ENCODE measurements at regions not wholly inside any gene's neighbourhood (a gene's known extent, or its start where the extent isn't known, plus 50 kb on each side); places are given as distances from the start of the nearest gene placed in this dataset.
"Not testable (repeated sequence)": the region's sequence is repeated elsewhere in the genome, so short reads cannot be mapped to it uniquely, and the experiment has no call there.

GRCh38 chr5:156164306-156164705 lies 162.7 kb upstream of the SGCD start:
- no peak for DNase-seq

GRCh38 chr5:156169495-156169894 lies 157.5 kb upstream of the SGCD start:
- DNase-seq, result no peak

GRCh38 chr5:156170351-156170961 lies 156.5 kb upstream of the SGCD start:
- DNase-seq, result no peak

GRCh38 chr5:156174225-156174624 lies 152.7 kb upstream of the SGCD start:
- DNase-seq, result no peak

GRCh38 chr5:156178117-156178516 lies 148.8 kb upstream of the SGCD start:
- DNase-seq, result no peak

- no peak for DNase-seq
These were observed 145.3 kb upstream of the SGCD start for GRCh38 chr5:156181656-156182055.

GRCh38 chr5:156182174-156182967 lies 144.6 kb upstream of the SGCD start:
- DNase-seq, result no peak

- DNase-seq, result no peak
These were observed 140.2 kb upstream of the SGCD start for GRCh38 chr5:156186760-156187159.

GRCh38 chr5:156188016-156188415 lies 138.9 kb upstream of the SGCD start:
- no peak for DNase-seq

- DNase-seq, result no peak
These were observed 137.3 kb upstream of the SGCD start for GRCh38 chr5:156189628-156190027.

- no peak for DNase-seq
These were observed 135.4 kb upstream of the SGCD start for GRCh38 chr5:156191547-156191946.

- DNase-seq, result no peak
These were observed 129.8 kb upstream of the SGCD start for GRCh38 chr5:156197042-156197635.

- no peak for DNase-seq
These were observed 127.9 kb upstream of the SGCD start for GRCh38 chr5:156199045-156199444.

- DNase-seq, result no peak
These were observed 125.8 kb upstream of the SGCD start for GRCh38 chr5:156200938-156201787.

GRCh38 chr5:156201788-156202403 lies 125.1 kb upstream of the SGCD start:
- DNase-seq, result no peak

GRCh38 chr5:156208271-156208670 lies 118.7 kb upstream of the SGCD start:
- DNase-seq, result no peak

- no peak for DNase-seq
These were observed 108.4 kb upstream of the SGCD start for GRCh38 chr5:156218367-156219158.

GRCh38 chr5:156219483-156220005 lies 107.4 kb upstream of the SGCD start:
- no peak for DNase-seq

- no peak for DNase-seq
These were observed 105.1 kb upstream of the SGCD start for GRCh38 chr5:156221816-156222215.

- no peak for DNase-seq
These were observed 103.4 kb upstream of the SGCD start for GRCh38 chr5:156223547-156223946.

- DNase-seq, result not testable (repeated sequence)
These were observed 100.5 kb upstream of the SGCD start for GRCh38 chr5:156226485-156226884.

- DNase-seq, result no peak
These were observed 96.1 kb upstream of the SGCD start for GRCh38 chr5:156230887-156231286.

Data from activated CD4-positive, alpha-beta T cell treated with anti-CD3 and anti-CD28 coated beads for 1 hour (primary cell).